ENCODE measurements at regions not wholly inside any gene's neighbourhood (a gene's known extent, or its start where the extent isn't known, plus 50 kb on each side); places are given as distances from the start of the nearest gene placed in this dataset.

DNA sequence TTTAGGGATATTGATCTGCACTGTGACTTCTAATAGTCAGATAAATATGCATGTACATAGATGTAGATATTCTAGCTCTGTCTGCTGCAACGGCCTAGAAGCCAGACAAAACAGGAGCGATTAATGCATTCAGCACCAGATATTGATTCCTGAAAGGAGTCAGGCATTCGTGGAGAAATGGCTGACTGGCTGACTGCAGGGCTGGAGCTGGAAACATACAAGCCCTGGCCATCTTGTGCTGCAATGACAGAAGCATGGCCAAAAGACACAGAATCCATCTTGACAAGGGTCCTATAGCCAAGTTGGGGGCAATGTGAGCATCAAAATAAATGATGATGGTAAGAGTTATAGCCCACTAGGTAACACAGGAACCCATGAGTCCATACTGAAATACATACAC is 231.5 kb upstream of the KLHL29 start:
- TF ChIP-seq, protein P1, sequence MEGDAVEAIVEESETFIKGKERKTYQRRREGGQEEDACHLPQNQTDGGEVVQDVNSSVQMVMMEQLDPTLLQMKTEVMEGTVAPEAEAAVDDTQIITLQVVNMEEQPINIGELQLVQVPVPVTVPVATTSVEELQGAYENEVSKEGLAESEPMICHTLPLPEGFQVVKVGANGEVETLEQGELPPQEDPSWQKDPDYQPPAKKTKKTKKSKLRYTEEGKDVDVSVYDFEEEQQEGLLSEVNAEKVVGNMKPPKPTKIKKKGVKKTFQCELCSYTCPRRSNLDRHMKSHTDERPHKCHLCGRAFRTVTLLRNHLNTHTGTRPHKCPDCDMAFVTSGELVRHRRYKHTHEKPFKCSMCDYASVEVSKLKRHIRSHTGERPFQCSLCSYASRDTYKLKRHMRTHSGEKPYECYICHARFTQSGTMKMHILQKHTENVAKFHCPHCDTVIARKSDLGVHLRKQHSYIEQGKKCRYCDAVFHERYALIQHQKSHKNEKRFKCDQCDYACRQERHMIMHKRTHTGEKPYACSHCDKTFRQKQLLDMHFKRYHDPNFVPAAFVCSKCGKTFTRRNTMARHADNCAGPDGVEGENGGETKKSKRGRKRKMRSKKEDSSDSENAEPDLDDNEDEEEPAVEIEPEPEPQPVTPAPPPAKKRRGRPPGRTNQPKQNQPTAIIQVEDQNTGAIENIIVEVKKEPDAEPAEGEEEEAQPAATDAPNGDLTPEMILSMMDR (conservative IDR thresholded peaks at IDR 0.05 in 1 of 2, IDR thresholded peaks at IDR 0.05 in 1 of 2; ENCODE audit: low read depth in 1 of 2, low read length in 2 of 2): no peak
- no peak for TF ChIP-seq EZH2 (IDR thresholded peaks at IDR 0.05; ENCODE audit: low read length, missing control alignments)
